ENCODE measurements at regions not wholly inside any gene's neighbourhood (a gene's known extent, or its start where the extent isn't known, plus 50 kb on each side); places are given as distances from the start of the nearest gene placed in this dataset.

DNA sequence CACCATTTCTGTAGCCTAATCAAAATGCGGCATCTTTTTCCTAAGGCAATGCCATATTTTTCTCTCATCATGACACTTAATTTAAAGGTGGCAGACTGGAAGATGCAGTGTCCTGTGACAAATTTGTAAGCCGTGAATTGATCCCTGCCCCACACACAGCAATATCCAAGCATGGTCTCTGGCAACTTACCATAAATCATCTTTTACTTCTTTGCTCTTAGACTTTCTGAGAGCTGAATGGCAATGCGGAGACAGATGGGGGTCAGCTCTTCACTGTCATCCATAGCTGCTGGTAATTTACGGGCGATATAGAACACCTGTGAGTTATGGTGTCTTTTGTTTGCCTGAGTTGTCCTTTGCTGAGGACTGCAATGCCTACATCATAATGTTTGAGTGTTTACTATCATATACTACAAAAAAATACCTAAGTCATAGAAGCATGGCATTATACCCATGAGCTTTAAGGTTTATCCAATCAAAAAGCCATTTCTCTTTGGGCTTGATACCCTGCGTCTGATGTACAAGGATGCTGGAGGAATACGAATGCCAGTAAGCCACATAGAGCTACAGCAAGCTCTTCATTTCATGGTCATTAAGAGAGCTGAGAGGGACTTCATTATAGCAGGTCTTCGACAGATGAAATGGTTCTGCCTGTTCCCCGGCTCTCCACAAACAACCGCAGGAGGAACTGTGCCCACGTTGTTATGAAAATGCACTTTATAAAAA lies 148.1 kb downstream of the TRIML1 start:
- Histone ChIP-seq H3K4me3 (ENCODE audit: low read length) (no peak overlapping the region), H3K36me3 (replicated peaks; ENCODE audit: insufficient read depth, low read length) (no peaks in the 10 kb centered on the region), H2AFZ (ENCODE audit: low read length) (no peak overlapping the region), H3K4me1 (ENCODE audit: low read length) (no peaks in the 10 kb centered on the region), H3K9me3 (replicated peaks; ENCODE audit: insufficient read depth, low read length) (no peaks in the 10 kb centered on the region), H3K9me2 (replicated peaks; ENCODE audit: insufficient read depth, low read length) (no peaks in the 10 kb centered on the region), H4K20me1 (ENCODE audit: insufficient read depth, low read length) (no peaks in the 10 kb centered on the region), H3K9ac (ENCODE audit: low read length) (no peak overlapping the region), H3K27me3 (replicated peaks; ENCODE audit: insufficient read depth, low read length) (no peaks in the 10 kb centered on the region), H3K27ac (ENCODE audit: low read length) (no peak overlapping the region), H3F3A (ENCODE audit: insufficient read depth, low read length) (no peaks in the 10 kb centered on the region), H3K79me2 (ENCODE audit: low read length) (no peaks in the 10 kb centered on the region), H3K4me2 (ENCODE audit: low read depth, low read length) (no peak overlapping the region)
- TF ChIP-seq, protein P1, sequence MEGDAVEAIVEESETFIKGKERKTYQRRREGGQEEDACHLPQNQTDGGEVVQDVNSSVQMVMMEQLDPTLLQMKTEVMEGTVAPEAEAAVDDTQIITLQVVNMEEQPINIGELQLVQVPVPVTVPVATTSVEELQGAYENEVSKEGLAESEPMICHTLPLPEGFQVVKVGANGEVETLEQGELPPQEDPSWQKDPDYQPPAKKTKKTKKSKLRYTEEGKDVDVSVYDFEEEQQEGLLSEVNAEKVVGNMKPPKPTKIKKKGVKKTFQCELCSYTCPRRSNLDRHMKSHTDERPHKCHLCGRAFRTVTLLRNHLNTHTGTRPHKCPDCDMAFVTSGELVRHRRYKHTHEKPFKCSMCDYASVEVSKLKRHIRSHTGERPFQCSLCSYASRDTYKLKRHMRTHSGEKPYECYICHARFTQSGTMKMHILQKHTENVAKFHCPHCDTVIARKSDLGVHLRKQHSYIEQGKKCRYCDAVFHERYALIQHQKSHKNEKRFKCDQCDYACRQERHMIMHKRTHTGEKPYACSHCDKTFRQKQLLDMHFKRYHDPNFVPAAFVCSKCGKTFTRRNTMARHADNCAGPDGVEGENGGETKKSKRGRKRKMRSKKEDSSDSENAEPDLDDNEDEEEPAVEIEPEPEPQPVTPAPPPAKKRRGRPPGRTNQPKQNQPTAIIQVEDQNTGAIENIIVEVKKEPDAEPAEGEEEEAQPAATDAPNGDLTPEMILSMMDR (IDR thresholded peaks at IDR 0.05; ENCODE audit: low read length) = no peak
- TF ChIP-seq EZH2 (optimal IDR thresholded peaks at IDR 0.05; ENCODE audit: low read depth, low read length) (no peak), EZH2phosphoT487 (IDR thresholded peaks at IDR 0.05; ENCODE audit: low read length) (no peak)
- DNase-seq = no peak

DNA sequence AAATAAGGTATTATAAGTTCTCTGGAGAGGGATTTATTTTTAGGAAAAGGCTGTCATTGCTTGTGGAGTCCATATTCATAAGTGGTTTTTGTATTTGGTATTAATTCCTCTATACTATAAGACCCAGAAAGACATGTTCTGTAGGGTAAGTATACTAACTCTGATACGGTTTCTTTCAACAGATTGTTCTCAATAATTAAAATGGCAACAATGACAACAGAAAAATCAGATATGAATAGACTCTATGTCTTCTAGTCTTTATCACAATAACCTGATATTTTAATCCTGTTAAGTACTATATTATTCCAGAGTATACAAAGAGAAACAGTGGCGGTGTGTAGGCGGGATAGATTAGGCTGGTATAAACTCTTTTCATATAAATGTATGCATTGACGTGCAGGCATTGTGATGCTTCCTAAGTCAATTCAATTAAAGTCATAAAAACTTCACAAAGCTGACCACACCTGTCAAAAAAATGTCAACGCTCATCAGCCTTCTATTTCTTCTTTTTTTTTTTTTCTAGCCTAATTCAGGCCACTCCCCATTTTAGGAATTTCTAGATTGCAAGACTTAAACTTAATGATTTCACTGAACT lies 150.4 kb downstream of the TRIML1 start:
- Histone ChIP-seq H3F3A (ENCODE audit: insufficient read depth, low read length) (no peaks in the 10 kb centered on the region), H3K4me2 (ENCODE audit: low read depth, low read length) (no peak overlapping the region), H3K79me2 (ENCODE audit: low read length) (no peaks in the 10 kb centered on the region), H3K4me3 (ENCODE audit: low read length) (no peak overlapping the region), H2AFZ (ENCODE audit: low read length) (no peak overlapping the region), H3K9me2 (replicated peaks; ENCODE audit: insufficient read depth, low read length) (no peaks in the 10 kb centered on the region), H3K9ac (ENCODE audit: low read length) (no peak overlapping the region), H3K36me3 (replicated peaks; ENCODE audit: insufficient read depth, low read length) (no peaks in the 10 kb centered on the region), H3K27ac (ENCODE audit: low read length) (no peak overlapping the region), H3K4me1 (ENCODE audit: low read length) (no peaks in the 10 kb centered on the region), H4K20me1 (ENCODE audit: insufficient read depth, low read length) (no peaks in the 10 kb centered on the region), H3K9me3 (replicated peaks; ENCODE audit: insufficient read depth, low read length) (no peaks in the 10 kb centered on the region), H3K27me3 (replicated peaks; ENCODE audit: insufficient read depth, low read length) (no peaks in the 10 kb centered on the region)
- DNase-seq = no peak
- TF ChIP-seq EZH2phosphoT487 (IDR thresholded peaks at IDR 0.05; ENCODE audit: low read length) (no peak), EZH2 (optimal IDR thresholded peaks at IDR 0.05; ENCODE audit: low read depth, low read length) (no peak)
- TF ChIP-seq, protein P1 (IDR thresholded peaks at IDR 0.05; ENCODE audit: low read length) = no peak

GRCh38 chr4:188295899-188296298 lies 156.7 kb downstream of the TRIML1 start:
- no peaks in the 10 kb centered on the region for H3K36me3 ChIP-seq (replicated peaks; ENCODE audit: insufficient read depth, low read length)
- no peaks in the 10 kb centered on the region for H3K9me3 ChIP-seq (replicated peaks; ENCODE audit: insufficient read depth, low read length)
- H3K4me1 ChIP-seq (ENCODE audit: low read length) = no peaks in the 10 kb centered on the region
- no peak overlapping the region for H3K27ac ChIP-seq (ENCODE audit: low read length)
- no peak overlapping the region for H2AFZ ChIP-seq (ENCODE audit: low read length)
- H3K79me2 ChIP-seq (ENCODE audit: low read length) = no peaks in the 10 kb centered on the region
- H3K27me3 ChIP-seq (replicated peaks; ENCODE audit: insufficient read depth, low read length) = no peaks in the 10 kb centered on the region
- TF ChIP-seq, protein P1 (IDR thresholded peaks at IDR 0.05; ENCODE audit: low read length) = no peak
- TF ChIP-seq EZH2phosphoT487 (IDR thresholded peaks at IDR 0.05; ENCODE audit: low read length) (no peak), EZH2 (optimal IDR thresholded peaks at IDR 0.05; ENCODE audit: low read depth, low read length) (no peak)
- no peak overlapping the region for H3K9ac ChIP-seq (ENCODE audit: low read length)
- no peaks in the 10 kb centered on the region for H3F3A ChIP-seq (ENCODE audit: insufficient read depth, low read length)
- no peak for DNase-seq
- no peak overlapping the region for H3K4me2 ChIP-seq (ENCODE audit: low read depth, low read length)
- H3K4me3 ChIP-seq (ENCODE audit: low read length) = no peak overlapping the region
- no peaks in the 10 kb centered on the region for H4K20me1 ChIP-seq (ENCODE audit: insufficient read depth, low read length)
- H3K9me2 ChIP-seq (replicated peaks; ENCODE audit: insufficient read depth, low read length) = no peaks in the 10 kb centered on the region
